Esophagus squamous epithelium (tissue), 5 donors: ENCODE measurements at regions not wholly inside any gene's neighbourhood (a gene's known extent, or its start where the extent isn't known, plus 50 kb on each side); places are given as distances from the start of the nearest gene placed in this dataset.

Experiments used
- DNase-seq: peaks from one replicate; lab custom pipeline; 2025; lab: John Stamatoyannopoulos, UW
- H3K27ac ChIP-seq, 4 donors: fragments of 200-600 bp; sonication (generic); one replicate each; pipeline ENCODE4 v1.5.1; 2016 to 2019; ENCODE audit warnings: mild to moderate bottlenecking in 1 of 4
- H3K27me3 ChIP-seq, 4 donors: fragments of 200-600 bp; sonication (generic); 1 replicate in 3 of 4; 2 replicates in 1 of 4; pipeline versions ENCODE4 v1.5.1 to v1.6.0; 2017 to 2021; ENCODE audit warnings: antibody characterized with exemption in 1 of 4
- H3K36me3 ChIP-seq, 3 donors: fragments of 200-600 bp; sonication (generic); one replicate each; pipeline ENCODE4 v1.5.1; 2016 to 2019
- H3K4me1 ChIP-seq, 3 donors: fragments of 200-600 bp; sonication (generic); one replicate each; pipeline ENCODE4 v1.5.1; 2017 to 2019
- H3K4me3 ChIP-seq, 4 donors: fragments of 200-600 bp; sonication (generic); 1 replicate in 3 of 4; 2 replicates in 1 of 4; pipeline ENCODE4 v1.5.1; 2016 to 2019; ENCODE audit warnings: mild to moderate bottlenecking in 2 of 4, moderate library complexity in 1 of 4
- H3K9me3 ChIP-seq, 3 donors: fragments of 200-600 bp; sonication (generic); one replicate each; pipeline ENCODE4 v1.5.1; 2016 to 2019
- POLR2A ChIP-seq, 4 donors: fragments of 450-650 bp; IDR thresholded peaks; one replicate each; pipeline ENCODE4 v1.6.1; 2017; ENCODE audit warnings: antibody characterized with exemption in 4 of 4, mild to moderate bottlenecking in 4 of 4, moderate library complexity in 3 of 4
- WGBS, 2 donors: methylation state at CpG; one replicate each; pipeline ENCODE4 v1.1.5; 2018; 5-methylcytosine and 5-hydroxymethylcytosine counted together
- intact Hi-C: fragments of 100-400 bp; cut with DNase I; formaldehyde crosslinking; loops from one replicate; pipeline ENCODE4 v1.15.0; 2022
- TF ChIP-seq, protein P1 (sequence below), 6 experiments: fragments of 450-650 bp in 4 of 6; fragments of 200-600 bp in 2 of 6; sonication (generic) in 2 of 6; IDR thresholded peaks; one replicate each; pipeline ENCODE4 v1.5.1; 2016 to 2019; ENCODE audit warnings: antibody characterized with exemption in 6 of 6, mild to moderate bottlenecking in 4 of 6, moderate library complexity in 4 of 6
- donor health status: DM: yes; HTN: yes; CAD: no.

- DNase-seq = no peak
- no peaks in the 10 kb centered on the region for H3K9me3 ChIP-seq
- WGBS, 2 donors = 45 to 58% methylated on average over 1 of the region's 1 CpG
- no peak overlapping the region for H3K27ac ChIP-seq
- H3K27me3 ChIP-seq = no peaks in the 10 kb centered on the region
- H3K4me3 ChIP-seq = no peak overlapping the region
- no peak for TF ChIP-seq POLR2A (IDR thresholded peaks at IDR 0.05)
- TF ChIP-seq, protein P1, sequence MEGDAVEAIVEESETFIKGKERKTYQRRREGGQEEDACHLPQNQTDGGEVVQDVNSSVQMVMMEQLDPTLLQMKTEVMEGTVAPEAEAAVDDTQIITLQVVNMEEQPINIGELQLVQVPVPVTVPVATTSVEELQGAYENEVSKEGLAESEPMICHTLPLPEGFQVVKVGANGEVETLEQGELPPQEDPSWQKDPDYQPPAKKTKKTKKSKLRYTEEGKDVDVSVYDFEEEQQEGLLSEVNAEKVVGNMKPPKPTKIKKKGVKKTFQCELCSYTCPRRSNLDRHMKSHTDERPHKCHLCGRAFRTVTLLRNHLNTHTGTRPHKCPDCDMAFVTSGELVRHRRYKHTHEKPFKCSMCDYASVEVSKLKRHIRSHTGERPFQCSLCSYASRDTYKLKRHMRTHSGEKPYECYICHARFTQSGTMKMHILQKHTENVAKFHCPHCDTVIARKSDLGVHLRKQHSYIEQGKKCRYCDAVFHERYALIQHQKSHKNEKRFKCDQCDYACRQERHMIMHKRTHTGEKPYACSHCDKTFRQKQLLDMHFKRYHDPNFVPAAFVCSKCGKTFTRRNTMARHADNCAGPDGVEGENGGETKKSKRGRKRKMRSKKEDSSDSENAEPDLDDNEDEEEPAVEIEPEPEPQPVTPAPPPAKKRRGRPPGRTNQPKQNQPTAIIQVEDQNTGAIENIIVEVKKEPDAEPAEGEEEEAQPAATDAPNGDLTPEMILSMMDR (IDR thresholded peaks at IDR 0.05) = no peak
- intact Hi-C loops = no loop called here
- H3K4me1 ChIP-seq = no peaks in the 10 kb centered on the region
- H3K36me3 ChIP-seq = no peaks in the 10 kb centered on the region
Measured at GRCh38 chr12:102763471-102763870, 153.6 kb downstream of the PAH start.

GRCh38 chr12:102763061-102763460, 154.0 kb downstream of the PAH start:
- TF ChIP-seq, protein P1 (IDR thresholded peaks at IDR 0.05) = no peak
- TF ChIP-seq POLR2A (IDR thresholded peaks at IDR 0.05) = no peak
- Histone ChIP-seq H3K9me3 (no peaks in the 10 kb centered on the region), H3K27me3 (no peaks in the 10 kb centered on the region), H3K4me1 (no peaks in the 10 kb centered on the region), H3K27ac (no peak overlapping the region), H3K4me3 (no peak overlapping the region), H3K36me3 (no peaks in the 10 kb centered on the region)
- WGBS, 2 donors = 32 to 34% methylated on average over 4 of the region's 4 CpGs
- intact Hi-C loops = no loop called here
- DNase-seq = no peak

GRCh38 chr12:102760322-102760721, 156.7 kb downstream of the PAH start:
- H3K27me3 ChIP-seq = no peaks in the 10 kb centered on the region
- no peak for TF ChIP-seq POLR2A (IDR thresholded peaks at IDR 0.05)
- TF ChIP-seq, protein P1 (IDR thresholded peaks at IDR 0.05) = no peak
- intact Hi-C loops = no loop called here

GRCh38 chr12:102759466-102759865, 157.6 kb downstream of the PAH start:
- TF ChIP-seq, protein P1 (IDR thresholded peaks at IDR 0.05) = no peak
- TF ChIP-seq POLR2A (IDR thresholded peaks at IDR 0.05) = no peak
- 58 to 76% methylated on average over 2 of the region's 2 CpGs for WGBS, 2 donors
- Histone ChIP-seq H3K9me3 (no peaks in the 10 kb centered on the region), H3K36me3 (no peaks in the 10 kb centered on the region), H3K27me3 (no peaks in the 10 kb centered on the region), H3K27ac (no peak overlapping the region), H3K4me1 (peaks cover 0 to 11% (median 0%) of the 10 kb centered on the region in 3 donors), H3K4me3 (no peak overlapping the region)
- intact Hi-C loops = no loop called here
- no peak for DNase-seq

More at GRCh38 chr12:102760322-102760721, 156.7 kb downstream of the PAH start:
- Histone ChIP-seq H3K4me3 (no peak overlapping the region), H3K27ac (no peak overlapping the region), H3K36me3 (no peaks in the 10 kb centered on the region), H3K4me1 (peaks cover 0 to 11% (median 0%) of the 10 kb centered on the region in 3 donors), H3K9me3 (no peaks in the 10 kb centered on the region)
- no peak for DNase-seq
- WGBS, 2 donors = 68 to 77% methylated on average over 2 of the region's 2 CpGs

- TF ChIP-seq, protein P1 (IDR thresholded peaks at IDR 0.05) = no peak
- TF ChIP-seq POLR2A (IDR thresholded peaks at IDR 0.05) = no peak
- Histone ChIP-seq H3K27ac (peak overlapping the region in 2 of 4 donors; percentile 45 to 68), H3K9me3 (no peaks in the 10 kb centered on the region), H3K36me3 (no peaks in the 10 kb centered on the region), H3K4me3 (no peak overlapping the region), H3K4me1 (peaks cover 0 to 11% (median 0%) of the 10 kb centered on the region in 3 donors), H3K27me3 (no peaks in the 10 kb centered on the region)
- DNase-seq = no peak
- WGBS, 2 donors = 78 to 93% methylated on average over 1 of the region's 1 CpG
- intact Hi-C loops = no loop called here
Measured at GRCh38 chr12:102757882-102758226, 159.2 kb downstream of the PAH start.
